A549 (cell line): ENCODE measurements at regions not wholly inside any gene's neighbourhood (a gene's known extent, or its start where the extent isn't known, plus 50 kb on each side); places are given as distances from the start of the nearest gene placed in this dataset.

ENCODE experiments used
- ATAC-seq, 2 experiments: fragments of 200-7000 bp in 1 of 2; fragments of >200 bp in 1 of 2; cut with Nextera tagmentation in 1 of 2; cut with Tn5 transposase in 1 of 2; 3 replicates each; pipeline versions ENCODE4 v1.8.0 to v1.9.1; 2018 to 2020; ENCODE audit warnings: mild to moderate bottlenecking in 1 of 2, moderate library complexity in 1 of 2
- CTCF ChIA-PET: fragments of 300-600 bp; sonication (Branson Sonifier 250); formaldehyde crosslinking; extraction: SDS; loops from one replicate; lab custom pipeline; 2021; ENCODE audit warnings: antibody characterized with exemption, inconsistent platforms; lab: Yijun Ruan, JAX
- POLR2A ChIA-PET: fragments of 350-600 bp; formaldehyde crosslinking; extraction: SDS; loops from one replicate; lab custom pipeline; 2021; ENCODE audit warnings: antibody characterized with exemption, inconsistent platforms; lab: Yijun Ruan, JAX
- DNase-seq, 2 experiments: peaks; one replicate each; pipeline versions ENCODE4 v3.0.0 to v3.0.0-alpha.2; 2011 to 2016; ENCODE audit warnings: low read depth in 1 of 2, low spot score in 1 of 2
- FAIRE-seq: peaks from 2 replicates; lab custom pipeline; 2011; peaks lifted over from hg19 to GRCh38; lab: Jason Lieb, UNC
- H3K27ac ChIP-seq, 2 experiments: fragments of >200 bp; sonication (Bioruptor Twin); formaldehyde crosslinking; 3 replicates each; pipeline ENCODE4 v1.5.1; 2016 to 2017
- H3K4me1 ChIP-seq: fragments of >200 bp; sonication (Bioruptor Twin); formaldehyde crosslinking; 3 replicates; pipeline ENCODE4 v1.6.1; 2016
- H3K4me2 ChIP-seq: fragments of >200 bp; sonication (Bioruptor Twin); formaldehyde crosslinking; 3 replicates; pipeline ENCODE4 v1.6.1; 2016
- H3K4me3 ChIP-seq: fragments of >200 bp; sonication (Bioruptor Twin); formaldehyde crosslinking; 3 replicates; pipeline ENCODE4 v1.5.1; 2016
- H3K9me3 ChIP-seq: fragments of >200 bp; sonication (Bioruptor Twin); formaldehyde crosslinking; 3 replicates; pipeline ENCODE4 v1.6.1; 2016
- CBX2 ChIP-seq: fragments of 200-600 bp; sonication (generic); IDR thresholded peaks from 2 replicates; pipeline ENCODE4 v1.6.1; 2016; ENCODE audit warnings: low read depth, mild to moderate bottlenecking, borderline replicate concordance
- CHD4 ChIP-seq: fragments of 200-600 bp; sonication (generic); IDR thresholded peaks from 2 replicates; pipeline ENCODE4 v1.6.1; 2016; ENCODE audit warnings: antibody characterized with exemption, mild to moderate bottlenecking, borderline replicate concordance
- CTCF ChIP-seq: fragments of >200 bp; sonication (Bioruptor Twin); formaldehyde crosslinking; IDR thresholded peaks from 3 replicates; pipeline ENCODE4 v1.5.1; 2016
- E2F6 ChIP-seq: IDR thresholded peaks from 2 replicates; pipeline ENCODE4 v1.6.1; 2012; ENCODE audit warnings: low read depth, borderline replicate concordance
- ELK1 ChIP-seq: fragments of 150-350 bp; IDR thresholded peaks from 2 replicates; pipeline ENCODE4 v1.6.1; 2014; ENCODE audit warnings: low read depth, mild to moderate bottlenecking, low read length
- FOSL2 ChIP-seq, 2 experiments: fragments of 450-650 bp in 1 of 2; fragments of >200 bp in 1 of 2; sonication (Bioruptor Twin) in 1 of 2; formaldehyde crosslinking; IDR thresholded peaks; 2 replicates each; pipeline versions ENCODE4 v1.5.0 to v1.6.1; 2016 to 2020; ENCODE audit warnings: mild to moderate bottlenecking in 1 of 2, moderate library complexity in 1 of 2
- GATA3 ChIP-seq: IDR thresholded peaks from 2 replicates; pipeline ENCODE4 v1.6.1; 2012; ENCODE audit warnings: borderline replicate concordance
- HOXB5 ChIP-seq: fragments of 250-450 bp; sonication (Bioruptor Pico); IDR thresholded peaks from 2 replicates; pipeline ENCODE4 v1.5.0; 2020; ENCODE audit warnings: mild to moderate bottlenecking, moderate library complexity
- KDM5A ChIP-seq: fragments of 200-600 bp; sonication (generic); IDR thresholded peaks from 2 replicates; pipeline ENCODE4 v1.6.1; 2016; ENCODE audit warnings: antibody characterized with exemption, mild to moderate bottlenecking
- NPAS2 ChIP-seq: fragments of 250-450 bp; sonication (Bioruptor Pico); IDR thresholded peaks from 2 replicates; pipeline ENCODE4 v1.8.0; 2022; ENCODE audit warnings: mild to moderate bottlenecking, moderate library complexity, borderline replicate concordance
- NR3C1 ChIP-seq: fragments of >200 bp; sonication (Bioruptor Twin); formaldehyde crosslinking; IDR thresholded peaks from 3 replicates; pipeline ENCODE4 v1.6.1; 2017
- PBX3 ChIP-seq: IDR thresholded peaks from 2 replicates; pipeline ENCODE4 v1.6.1; 2012
- POLR2A ChIP-seq: IDR thresholded peaks from 2 replicates; pipeline ENCODE4 v1.6.1; 2012; ENCODE audit warnings: mild to moderate bottlenecking, low read length
- RCOR1 ChIP-seq: fragments of 150-350 bp; IDR thresholded peaks from 2 replicates; pipeline ENCODE4 v1.6.1; 2014; ENCODE audit warnings: antibody characterized with exemption, low read length, low read depth
- REST ChIP-seq: fragments of 200-600 bp; sonication (generic); IDR thresholded peaks from 2 replicates; pipeline ENCODE4 v1.6.1; 2016; ENCODE audit warnings: antibody characterized with exemption, mild to moderate bottlenecking, moderate library complexity
- RFX5 ChIP-seq: fragments of 450-650 bp; IDR thresholded peaks from 2 replicates; pipeline ENCODE4 v1.7.1; 2014; ENCODE audit warnings: antibody characterized with exemption, mild to moderate bottlenecking, moderate library complexity
- SREBF2 ChIP-seq: fragments of 450-650 bp; IDR thresholded peaks from 2 replicates; pipeline ENCODE4 v1.6.1; 2014; ENCODE audit warnings: mild to moderate bottlenecking, moderate library complexity
- TFCP2L1 ChIP-seq: fragments of 250-450 bp; sonication (Bioruptor Pico); IDR thresholded peaks from 2 replicates; pipeline ENCODE4 v1.5.0; 2021; ENCODE audit warnings: mild to moderate bottlenecking
- TP53 ChIP-seq: fragments of 250-450 bp; sonication (Bioruptor Pico); IDR thresholded peaks from 2 replicates; pipeline ENCODE4 v1.5.0; 2021; ENCODE audit warnings: mild to moderate bottlenecking, moderate library complexity
- WGBS: methylation state at CpG from one replicate; pipeline ENCODE4 v1.1.6; 2017; ENCODE audit errors: missing lambda C conversion rate; 5-methylcytosine and 5-hydroxymethylcytosine counted together

- no peak for TF ChIP-seq ELK1
- TF ChIP-seq KDM5A, result no peak
These were observed 84.9 kb upstream of the C21orf91 start (continued) for GRCh38 chr21:17903929-17904639.

- Histone ChIP-seq H3K4me3 (no peak overlapping the region), H3K4me1 (no peaks in the 10 kb centered on the region), H3K27ac (no peak overlapping the region), H3K4me2 (no peak overlapping the region), H3K9me3 (no peaks in the 10 kb centered on the region)
- FAIRE-seq (no peak), DNase-seq (no peak), ATAC-seq (no peak)
- WGBS, result 16% methylated on average over 4 of the region's 4 CpGs
- ChIA-PET POLR2A (no interaction called here), CTCF (interaction anchor here (0.7 to 1.1 kb wide), 2 partner anchors 161 to 225 kb away, joined by 3 read pairs; no protein-coding TSS in a partner anchor)
- TF ChIP-seq GATA3, result no peak
- TF ChIP-seq PBX3, result no peak
- TF ChIP-seq POLR2A, result no peak
- no peak for TF ChIP-seq TP53
- TF ChIP-seq HOXB5 (CRISPR knock-in tag), result no peak
- TF ChIP-seq NR3C1, result no peak
- TF ChIP-seq REST, result no peak
- TF ChIP-seq CHD4, result no peak
- no peak for TF ChIP-seq SREBF2
- TF ChIP-seq ELK1, result no peak
- no peak for TF ChIP-seq RCOR1
- no peak for TF ChIP-seq NPAS2 (CRISPR knock-in tag)
- no peak for TF ChIP-seq CTCF
- TF ChIP-seq CBX2, result no peak
- TF ChIP-seq TFCP2L1 (CRISPR knock-in tag), result no peak
- TF ChIP-seq FOSL2 (IDR thresholded peaks at IDR 0.05), result no peak
- no peak for TF ChIP-seq FOSL2 (CRISPR knock-in tag; IDR thresholded peaks at IDR 0.05)
- no peak for TF ChIP-seq E2F6
- no peak for TF ChIP-seq RFX5
These were observed 84.1 kb upstream of the C21orf91 start for GRCh38 chr21:17903029-17903806.
